ENCODE measurements at regions not wholly inside any gene's neighbourhood (a gene's known extent, or its start where the extent isn't known, plus 50 kb on each side); places are given as distances from the start of the nearest gene placed in this dataset.
"Not testable (repeated sequence)": the region's sequence is repeated elsewhere in the genome, so short reads cannot be mapped to it uniquely, and the experiment has no call there.

GRCh38 chr3:24545887-24546286 is 51.2 kb upstream of the THRB start:
- Histone ChIP-seq H3K4me3 (no peak overlapping the region), H3K27ac (no peak overlapping the region), H3K4me1 (replicated peaks in 1 of 2) (no peaks in the 10 kb centered on the region)
- no peak for ATAC-seq (replicated peaks in 6 of 8)
- in situ Hi-C loops (cut with MboI; ENCODE audit: low pct_unique_long_range_greater_than_20kb in 2 of 9, low sequenced_read_pairs in 9 of 9, unreplicated experiment in 9 of 9) = no loop called here
- WGBS, 10 experiments = 0 to 100% (median 60%) methylated on average over 1 to 3 of the region's 3 CpGs; no CpG with 5 or more reads in 2 of the 10 experiments

- ATAC-seq (replicated peaks in 6 of 8) = no peak
- H3K27ac ChIP-seq = no peak overlapping the region
- in situ Hi-C loops (cut with MboI; ENCODE audit: low pct_unique_long_range_greater_than_20kb in 2 of 9, low sequenced_read_pairs in 9 of 9, unreplicated experiment in 9 of 9) = no loop called here
- H3K4me3 ChIP-seq = no peak overlapping the region
- WGBS, 10 experiments = 0 to 96% (median 25%) methylated on average over 1 to 2 of the region's 2 CpGs; no CpG with 5 or more reads in 1 of the 10 experiments
- H3K4me1 ChIP-seq (replicated peaks in 1 of 2) = no peaks in the 10 kb centered on the region
Observed at GRCh38 chr3:24548278-24548677, 53.6 kb upstream of the THRB start.

- Histone ChIP-seq H3K4me3 (no peak overlapping the region), H3K27ac (no peak overlapping the region), H3K4me1 (replicated peaks in 1 of 2) (no peaks in the 10 kb centered on the region)
- WGBS, 10 experiments = 0 to 25% (median 0%) methylated on average over 1 of the region's 1 CpG; no CpG with 5 or more reads in 3 of the 10 experiments
- ATAC-seq (replicated peaks in 6 of 8) = no peak
- in situ Hi-C loops (cut with MboI; ENCODE audit: low pct_unique_long_range_greater_than_20kb in 2 of 9, low sequenced_read_pairs in 9 of 9, unreplicated experiment in 9 of 9) = no loop called here
Observed at GRCh38 chr3:24550588-24550987, 55.9 kb upstream of the THRB start.

- 25 to 100% (median 87%) methylated on average over 1 to 2 of the region's 2 CpGs; no CpG with 5 or more reads in 1 of the 10 experiments for WGBS, 10 experiments
- H3K4me1 ChIP-seq (replicated peaks in 1 of 2) = no peaks in the 10 kb centered on the region
- no peak for ATAC-seq (replicated peaks in 6 of 8)
- no peak overlapping the region for H3K27ac ChIP-seq
- in situ Hi-C loops (cut with MboI; ENCODE audit: low pct_unique_long_range_greater_than_20kb in 2 of 9, low sequenced_read_pairs in 9 of 9, unreplicated experiment in 9 of 9) = no loop called here
- H3K4me3 ChIP-seq = no peak overlapping the region
Observed at GRCh38 chr3:24551626-24552025, 57.0 kb upstream of the THRB start.

GRCh38 chr3:24562895-24563294 is 68.2 kb upstream of the THRB start:
- Histone ChIP-seq H3K4me3 (no peak overlapping the region), H3K27ac (no peak overlapping the region), H3K4me1 (replicated peaks in 1 of 2) (no peaks in the 10 kb centered on the region)
- WGBS, 10 experiments = 71 to 100% (median 83%) methylated on average over 1 to 3 of the region's 3 CpGs; no CpG with 5 or more reads in 2 of the 10 experiments
- peak in 1 of 8 experiments; percentile 61 for ATAC-seq (replicated peaks in 6 of 8)
- in situ Hi-C loops (cut with MboI; ENCODE audit: low pct_unique_long_range_greater_than_20kb in 2 of 9, low sequenced_read_pairs in 9 of 9, unreplicated experiment in 9 of 9) = no loop called here

GRCh38 chr3:24565053-24565452 is 70.4 kb upstream of the THRB start:
- 0 to 75% (median 55%) methylated on average over 1 of the region's 1 CpG; no CpG with 5 or more reads in 1 of the 10 experiments for WGBS, 10 experiments
- no peaks in the 10 kb centered on the region for H3K4me1 ChIP-seq (replicated peaks in 1 of 2)
- H3K27ac ChIP-seq = no peak overlapping the region
- no peak overlapping the region for H3K4me3 ChIP-seq
- in situ Hi-C loops (cut with MboI; ENCODE audit: low pct_unique_long_range_greater_than_20kb in 2 of 9, low sequenced_read_pairs in 9 of 9, unreplicated experiment in 9 of 9) = no loop called here
- no peak for ATAC-seq (replicated peaks in 6 of 8)

GRCh38 chr3:24565656-24566055 is 71.0 kb upstream of the THRB start:
- Histone ChIP-seq H3K4me3 (no peak overlapping the region), H3K27ac (no peak overlapping the region), H3K4me1 (replicated peaks in 1 of 2) (no peaks in the 10 kb centered on the region)
- 86 to 100% (median 100%) methylated on average over 1 of the region's 1 CpG; no CpG with 5 or more reads in 3 of the 10 experiments for WGBS, 10 experiments
- no peak for ATAC-seq (replicated peaks in 6 of 8)
- in situ Hi-C loops (cut with MboI; ENCODE audit: low pct_unique_long_range_greater_than_20kb in 2 of 9, low sequenced_read_pairs in 9 of 9, unreplicated experiment in 9 of 9) = no loop called here

GRCh38 chr3:24566927-24567326 is 72.3 kb upstream of the THRB start:
- Histone ChIP-seq H3K4me1 (replicated peaks in 1 of 2) (no peaks in the 10 kb centered on the region), H3K4me3 (no peak overlapping the region), H3K27ac (no peak overlapping the region)
- ATAC-seq (replicated peaks in 6 of 8) = no peak
- 78 to 100% (median 82%) methylated on average over 1 to 9 of the region's 15 CpGs; no CpG with 5 or more reads in 4 of the 10 experiments for WGBS, 10 experiments
- in situ Hi-C loops (cut with MboI; ENCODE audit: low pct_unique_long_range_greater_than_20kb in 2 of 9, low sequenced_read_pairs in 9 of 9, unreplicated experiment in 9 of 9) = no loop called here

GRCh38 chr3:24572409-24572808 is 77.8 kb upstream of the THRB start:
- H3K4me1 ChIP-seq (replicated peaks in 1 of 2); ATAC-seq (replicated peaks in 6 of 8); H3K4me3 ChIP-seq; H3K27ac ChIP-seq; in situ Hi-C loops (cut with MboI; ENCODE audit: low pct_unique_long_range_greater_than_20kb in 2 of 9, low sequenced_read_pairs in 9 of 9, unreplicated experiment in 9 of 9): not testable (repeated sequence)
- 0 to 100% (median 90%) methylated on average over 1 to 4 of the region's 6 CpGs; no CpG with 5 or more reads in 3 of the 10 experiments for WGBS, 10 experiments

- ATAC-seq (replicated peaks in 6 of 8) = no peak
- in situ Hi-C loops (cut with MboI; ENCODE audit: low pct_unique_long_range_greater_than_20kb in 2 of 9, low sequenced_read_pairs in 9 of 9, unreplicated experiment in 9 of 9) = no loop called here
- WGBS, 10 experiments = 62 to 100% (median 96%) methylated on average over 1 to 5 of the region's 5 CpGs
- Histone ChIP-seq H3K4me1 (replicated peaks in 1 of 2) (no peaks in the 10 kb centered on the region), H3K4me3 (no peak overlapping the region), H3K27ac (no peak overlapping the region)
Observed at GRCh38 chr3:24573576-24573975, 78.9 kb upstream of the THRB start.

GRCh38 chr3:24578324-24578723 is 83.7 kb upstream of the THRB start:
- Histone ChIP-seq H3K4me1 (replicated peaks in 1 of 2) (no peaks in the 10 kb centered on the region), H3K27ac (no peak overlapping the region), H3K4me3 (no peak overlapping the region)
- 63 to 100% (median 97%) methylated on average over 1 of the region's 1 CpG; no CpG with 5 or more reads in 1 of the 10 experiments for WGBS, 10 experiments
- in situ Hi-C loops (cut with MboI; ENCODE audit: low pct_unique_long_range_greater_than_20kb in 2 of 9, low sequenced_read_pairs in 9 of 9, unreplicated experiment in 9 of 9) = no loop called here
- no peak for ATAC-seq (replicated peaks in 6 of 8)

GRCh38 chr3:24578951-24579421 is 84.3 kb upstream of the THRB start:
- WGBS, 10 experiments = 60 to 100% (median 93%) methylated on average over 1 to 3 of the region's 4 CpGs; no CpG with 5 or more reads in 1 of the 10 experiments
- Histone ChIP-seq H3K27ac (no peak overlapping the region), H3K4me3 (no peak overlapping the region), H3K4me1 (replicated peaks in 1 of 2) (no peaks in the 10 kb centered on the region)
- no peak for ATAC-seq (replicated peaks in 6 of 8)
- in situ Hi-C loops (cut with MboI; ENCODE audit: low pct_unique_long_range_greater_than_20kb in 2 of 9, low sequenced_read_pairs in 9 of 9, unreplicated experiment in 9 of 9) = no loop called here

GRCh38 chr3:24582431-24583403 is 88.1 kb upstream of the THRB start:
- H3K4me1 ChIP-seq (replicated peaks in 1 of 2) = no peaks in the 10 kb centered on the region
- 50 to 86% (median 71%) methylated on average over 5 to 10 of the region's 10 CpGs; no CpG with 5 or more reads in 1 of the 10 experiments for WGBS, 10 experiments
- H3K27ac ChIP-seq = no peak overlapping the region
- in situ Hi-C loops (cut with MboI; ENCODE audit: low pct_unique_long_range_greater_than_20kb in 2 of 9, low sequenced_read_pairs in 9 of 9, unreplicated experiment in 9 of 9) = no loop called here
- H3K4me3 ChIP-seq = no peak overlapping the region
- peak in 3 of 8 experiments; percentile 34 to 46 (median 45) for ATAC-seq (replicated peaks in 6 of 8)
